ENCODE measurements at regions not wholly inside any gene's neighbourhood (a gene's known extent, or its start where the extent isn't known, plus 50 kb on each side); places are given as distances from the start of the nearest gene placed in this dataset. TPM values are rescaled to one million over a fixed set of nuclear protein-coding genes. Genes with fewer than 3 reads are reported as not detected.

Small RNAs in the stretch of these regions (microRNA-seq; reads per million reads assigned to microRNA genes)
- gene HIGD1AP2 (ENCODE audit: insufficient read depth, insufficient read length) (not detected), gene RNU6-67P (ENCODE audit: insufficient read depth, insufficient read length) (not detected), gene RNU6-77P (ENCODE audit: insufficient read depth, insufficient read length) (not detected)

Small RNAs in the stretch of these regions (small RNA-seq; reads per million reads assigned to genes)
- gene HIGD1AP2 = 0 reads per million in 5 experiments
- gene RNU6-67P = 0 to 0.81 (median 0) reads per million in 5 experiments
- 0 reads per million in 5 experiments for gene RNU6-77P

Measured in IMR-90 (cell line).